K562 (cell line): ENCODE measurements at regions not wholly inside any gene's neighbourhood (a gene's known extent, or its start where the extent isn't known, plus 50 kb on each side); places are given as distances from the start of the nearest gene placed in this dataset.

ENCODE experiments used
- CTCF ChIP-seq, 3 experiments: IDR thresholded peaks in 2 of 3; conservative IDR thresholded peaks in 1 of 3; 2 replicates each; pipeline ENCODE4 v1.5.1; 2011 to 2012; ENCODE audit warnings: low read length in 3 of 3, mild to moderate bottlenecking in 3 of 3, control low read depth in 2 of 3, improper control_type of control experiment in 1 of 3, inconsistent platforms in 1 of 3, low read depth in 1 of 3, mixed read lengths in 1 of 3, moderate library complexity in 1 of 3; ENCODE audit not compliant: insufficient read depth in 2 of 3
- E2F1 ChIP-seq: sonication (generic); formaldehyde crosslinking; IDR thresholded peaks from 2 replicates; pipeline ENCODE4 v1.8.1; 2023; ENCODE audit warnings: mild to moderate bottlenecking, missing genetic modification reagents, moderate library complexity
- ZNF12 ChIP-seq: sonication (generic); formaldehyde crosslinking; IDR thresholded peaks from 2 replicates; pipeline ENCODE4 v1.4.0; 2020; ENCODE audit warnings: mild to moderate bottlenecking, missing genetic modification reagents
- ZNF592 ChIP-seq: fragments of 450-650 bp; IDR thresholded peaks from 2 replicates; pipeline ENCODE4 v1.6.1; 2017; ENCODE audit warnings: antibody characterized with exemption, mild to moderate bottlenecking

GRCh38 chr13:34815526-34815925 lies 126.5 kb upstream of the NBEA start:
- TF ChIP-seq CTCF (IDR thresholded peaks at IDR 0.05 in 2 of 3, conservative IDR thresholded peaks at IDR 0.05 in 1 of 3; ENCODE audit: insufficient read depth in 2 of 3, low read depth in 1 of 3, low read length in 3 of 3), result no peak
- no peak for TF ChIP-seq ZNF592
- no peak for TF ChIP-seq E2F1
- TF ChIP-seq ZNF12 (CRISPR knock-in tag), result no peak
